ENCODE measurements at regions not wholly inside any gene's neighbourhood (a gene's known extent, or its start where the extent isn't known, plus 50 kb on each side); places are given as distances from the start of the nearest gene placed in this dataset.
"Not testable (repeated sequence)": the region's sequence is repeated elsewhere in the genome, so short reads cannot be mapped to it uniquely, and the experiment has no call there.

GRCh38 chr6:166253778-166254204 is 54.4 kb downstream of the PRR18 start:
- no peak for DNase-seq (ENCODE audit: low spot score)

GRCh38 chr6:166253281-166253681 is 54.9 kb downstream of the PRR18 start:
- no peak for DNase-seq (ENCODE audit: low spot score)

GRCh38 chr6:166252601-166253000 is 55.6 kb downstream of the PRR18 start:
- DNase-seq (ENCODE audit: low spot score), result no peak

- no peak for DNase-seq (ENCODE audit: low spot score)
Observed at GRCh38 chr6:166251655-166252054, 56.5 kb downstream of the PRR18 start.

- DNase-seq (ENCODE audit: low spot score), result no peak
Observed at GRCh38 chr6:166251211-166251610, 57.0 kb downstream of the PRR18 start.

GRCh38 chr6:166249061-166249785 is 59.0 kb downstream of the PRR18 start:
- peak; percentile 58 for DNase-seq (ENCODE audit: low spot score)

GRCh38 chr6:166245148-166245547 is 63.0 kb downstream of the PRR18 start:
- DNase-seq (ENCODE audit: low spot score), result no peak

- no peak for DNase-seq (ENCODE audit: low spot score)
Observed at GRCh38 chr6:166244353-166245045, 63.7 kb downstream of the PRR18 start.

- DNase-seq (ENCODE audit: low spot score), result no peak
Observed at GRCh38 chr6:166242888-166243287, 65.3 kb downstream of the PRR18 start.

- no peak for DNase-seq (ENCODE audit: low spot score)
Observed at GRCh38 chr6:166241974-166242373, 66.2 kb downstream of the PRR18 start.

GRCh38 chr6:166240889-166241288 is 67.3 kb downstream of the PRR18 start:
- DNase-seq (ENCODE audit: low spot score), result no peak

- DNase-seq (ENCODE audit: low spot score), result peak; percentile 62
Observed at GRCh38 chr6:166237617-166238016, 70.0 kb upstream of the TBXT start.

GRCh38 chr6:166236596-166236995 is 68.9 kb upstream of the TBXT start:
- no peak for DNase-seq (ENCODE audit: low spot score)

- DNase-seq (ENCODE audit: low spot score), result no peak
Observed at GRCh38 chr6:166235666-166236292, 68.1 kb upstream of the TBXT start.

- not testable (repeated sequence) for DNase-seq (ENCODE audit: low spot score)
Observed at GRCh38 chr6:166231181-166231580, 63.5 kb upstream of the TBXT start.

GRCh38 chr6:166228839-166229528 is 61.3 kb upstream of the TBXT start:
- no peak for DNase-seq (ENCODE audit: low spot score)

- DNase-seq (ENCODE audit: low spot score), result no peak
Observed at GRCh38 chr6:166228425-166228824, 60.8 kb upstream of the TBXT start.

GRCh38 chr6:166223079-166223478 is 55.4 kb upstream of the TBXT start:
- no peak for DNase-seq (ENCODE audit: low spot score)

GRCh38 chr6:166222631-166223030 is 55.0 kb upstream of the TBXT start:
- no peak for DNase-seq (ENCODE audit: low spot score)

GRCh38 chr6:166221636-166222035 is 54.0 kb upstream of the TBXT start:
- DNase-seq (ENCODE audit: low spot score), result no peak

GRCh38 chr6:166221040-166221439 is 53.4 kb upstream of the TBXT start:
- peak; percentile 39 for DNase-seq (ENCODE audit: low spot score)
